OCI-M1 (cell line): ENCODE measurements at regions not wholly inside any gene's neighbourhood (a gene's known extent, or its start where the extent isn't known, plus 50 kb on each side); places are given as distances from the start of the nearest gene placed in this dataset.
"Not testable (repeated sequence)": the region's sequence is repeated elsewhere in the genome, so short reads cannot be mapped to it uniquely, and the experiment has no call there.

Experiments
- DNase-seq: peaks from one replicate; lab custom pipeline; 2025; lab: John Stamatoyannopoulos, UW

DNA sequence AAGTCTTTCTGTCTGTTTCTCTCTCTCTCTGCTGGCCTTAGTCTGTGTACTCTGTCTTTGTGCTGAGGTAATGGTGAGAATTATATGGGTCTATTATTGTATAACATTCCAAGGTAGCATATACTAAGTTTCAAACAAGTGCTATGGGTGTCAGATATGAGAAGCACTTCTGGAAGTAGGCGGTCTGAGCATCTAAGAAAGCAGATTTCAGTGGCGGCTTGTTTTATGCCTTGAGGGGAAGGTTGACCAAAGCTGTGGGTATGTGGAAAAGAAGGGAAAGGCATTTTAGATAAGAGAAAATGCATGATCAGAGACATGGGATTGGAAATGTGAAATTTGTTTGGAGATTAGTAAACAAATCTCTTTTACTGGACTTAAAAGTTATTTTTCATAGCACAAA, 348.5 kb downstream of the RFC3 start:
- DNase-seq: no peak

GRCh38 chr13:34167347-34167746, 349.4 kb downstream of the RFC3 start:
- DNase-seq: no peak

GRCh38 chr13:34172048-34172447, 354.1 kb downstream of the RFC3 start:
- no peak for DNase-seq

DNA sequence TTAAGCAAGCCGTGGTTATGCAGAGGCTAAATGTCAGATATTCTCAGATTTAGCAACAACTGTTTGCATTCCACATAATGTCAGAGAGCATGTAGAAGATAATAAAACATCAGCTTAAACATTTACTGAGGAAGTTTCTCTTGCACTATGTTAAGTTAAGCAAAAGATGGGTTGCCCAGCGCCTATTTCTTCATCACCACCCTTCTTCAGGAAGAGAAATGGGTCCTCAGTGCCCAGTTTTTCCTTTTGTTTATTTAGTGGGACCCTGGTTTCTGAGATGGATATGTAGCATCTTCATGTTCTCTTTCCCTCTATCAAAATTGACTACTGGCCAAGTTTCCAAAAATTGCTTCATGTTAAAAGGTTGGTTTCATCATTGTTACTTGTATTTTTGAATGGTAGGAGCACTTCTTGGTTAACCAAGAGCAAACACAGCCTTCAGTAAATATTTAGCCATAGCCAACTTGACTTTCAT, 356.8 kb downstream of the RFC3 start:
- no peak for DNase-seq

DNA sequence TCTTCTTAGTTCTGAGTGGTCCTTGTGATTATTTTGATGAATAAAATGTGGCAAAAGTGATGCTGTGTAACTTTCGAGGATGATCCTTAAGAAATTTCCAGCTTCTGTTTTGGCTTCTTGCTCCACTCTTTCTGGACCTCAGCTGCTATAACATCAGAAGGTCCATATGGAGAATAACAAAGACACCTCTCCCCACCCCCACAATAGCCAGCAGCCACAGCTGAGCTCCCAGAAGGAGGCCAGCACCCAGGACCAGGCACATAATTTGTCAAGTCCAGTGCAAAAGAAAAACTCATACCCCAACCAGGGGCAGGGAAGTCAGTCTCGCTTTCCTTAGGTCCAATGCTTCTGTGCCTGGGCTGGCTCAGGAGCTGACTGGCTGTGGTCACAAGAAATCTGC, 357.6 kb downstream of the RFC3 start:
- no peak for DNase-seq

DNA sequence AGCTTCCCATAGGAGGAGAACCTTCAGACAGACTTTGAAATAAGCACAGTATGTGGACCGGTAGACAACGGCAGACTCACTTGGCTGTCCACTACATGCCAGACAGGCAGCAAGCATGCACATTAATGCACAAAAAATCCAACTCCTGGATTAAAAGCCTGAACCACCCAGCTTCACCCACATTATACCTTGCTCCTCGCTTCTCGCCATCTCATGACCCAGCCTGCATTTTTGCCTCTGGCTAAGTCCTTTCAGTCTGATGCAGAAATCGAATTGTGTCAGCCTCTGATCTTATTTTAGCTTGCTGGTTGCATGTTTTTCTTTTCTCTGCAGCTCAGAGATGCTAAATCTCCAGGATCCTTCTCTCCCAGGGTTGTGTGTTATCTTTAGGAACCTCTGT, 358.7 kb downstream of the RFC3 start:
- DNase-seq: no peak

DNA sequence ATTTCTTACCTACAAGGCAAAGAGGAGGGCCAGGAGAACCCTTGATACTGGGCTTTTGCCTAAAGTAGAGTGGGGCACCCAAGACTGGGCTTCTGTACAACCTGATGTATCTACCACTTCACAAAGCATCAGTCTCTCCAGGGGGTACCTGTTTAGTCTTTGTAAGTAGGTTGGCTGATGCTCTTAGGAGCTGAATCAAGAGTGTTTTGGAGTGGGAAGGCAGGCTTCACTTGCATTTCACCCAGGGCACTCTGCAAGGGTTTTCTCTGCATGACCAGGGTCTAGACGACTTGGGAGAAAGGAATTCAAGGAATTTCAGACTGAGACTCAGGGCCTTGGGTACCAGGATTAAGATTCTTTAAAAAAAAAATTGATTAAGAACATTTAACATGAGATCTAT, 361.5 kb downstream of the RFC3 start:
- DNase-seq: no peak

DNA sequence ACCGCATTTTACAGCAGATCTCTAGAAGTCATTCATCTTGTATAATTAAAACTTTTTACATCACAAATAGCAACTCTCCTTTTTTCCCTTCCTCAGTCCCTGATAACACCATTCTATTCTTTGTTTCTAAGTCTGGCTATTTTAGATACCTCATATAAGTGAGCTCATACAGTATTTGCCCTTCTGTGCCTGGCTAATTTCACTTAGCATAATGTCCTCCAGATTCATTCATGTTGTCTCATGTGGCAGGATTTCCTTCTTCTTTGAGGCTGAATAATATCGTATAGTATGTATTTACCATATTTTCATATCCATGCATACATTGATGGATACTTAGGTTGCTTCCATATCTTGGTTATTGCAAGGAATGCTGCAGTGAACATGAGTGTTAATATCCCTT, 362.0 kb downstream of the RFC3 start:
- DNase-seq: no peak

DNA sequence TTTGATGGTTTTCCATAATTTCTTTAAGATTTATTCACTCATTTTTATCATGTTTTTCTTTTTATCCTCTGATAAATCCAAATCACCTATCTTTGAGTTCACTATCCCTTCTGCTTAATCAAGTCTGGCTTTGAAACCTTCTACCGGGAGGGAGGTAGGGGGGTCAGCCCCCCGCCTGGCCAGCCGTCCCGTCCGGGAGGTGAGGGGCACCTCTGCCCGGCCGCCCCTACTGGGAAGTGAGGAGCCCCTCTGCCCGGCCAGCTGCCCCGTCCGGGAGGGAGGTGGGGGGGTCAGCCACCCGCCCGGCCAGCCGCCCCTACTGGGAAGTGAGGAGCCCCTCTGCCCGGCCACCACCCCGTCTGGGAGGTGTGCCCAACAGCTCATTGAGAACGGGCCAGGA, 363.3 kb downstream of the RFC3 start:
- DNase-seq: not testable (repeated sequence)

DNA sequence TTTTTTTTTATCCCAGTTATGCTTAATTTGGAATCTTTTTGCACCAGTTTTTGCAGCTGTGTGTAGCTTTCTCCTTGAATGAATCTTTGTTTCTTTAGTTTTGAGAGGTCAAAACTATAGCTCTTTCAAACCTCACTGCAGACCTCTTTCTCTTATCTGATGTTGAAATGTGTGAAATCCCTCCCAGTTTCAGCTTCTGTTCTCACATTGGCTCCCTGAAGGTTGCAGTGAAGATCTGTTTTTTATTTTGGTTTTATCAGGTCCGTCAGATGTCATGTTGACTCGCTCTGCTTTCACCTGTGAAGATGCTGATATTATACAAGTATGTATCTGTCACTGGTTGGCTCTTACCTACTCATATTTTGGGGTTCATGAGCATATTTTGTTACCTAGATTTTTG, 372.0 kb downstream of the RFC3 start:
- no peak for DNase-seq

DNA sequence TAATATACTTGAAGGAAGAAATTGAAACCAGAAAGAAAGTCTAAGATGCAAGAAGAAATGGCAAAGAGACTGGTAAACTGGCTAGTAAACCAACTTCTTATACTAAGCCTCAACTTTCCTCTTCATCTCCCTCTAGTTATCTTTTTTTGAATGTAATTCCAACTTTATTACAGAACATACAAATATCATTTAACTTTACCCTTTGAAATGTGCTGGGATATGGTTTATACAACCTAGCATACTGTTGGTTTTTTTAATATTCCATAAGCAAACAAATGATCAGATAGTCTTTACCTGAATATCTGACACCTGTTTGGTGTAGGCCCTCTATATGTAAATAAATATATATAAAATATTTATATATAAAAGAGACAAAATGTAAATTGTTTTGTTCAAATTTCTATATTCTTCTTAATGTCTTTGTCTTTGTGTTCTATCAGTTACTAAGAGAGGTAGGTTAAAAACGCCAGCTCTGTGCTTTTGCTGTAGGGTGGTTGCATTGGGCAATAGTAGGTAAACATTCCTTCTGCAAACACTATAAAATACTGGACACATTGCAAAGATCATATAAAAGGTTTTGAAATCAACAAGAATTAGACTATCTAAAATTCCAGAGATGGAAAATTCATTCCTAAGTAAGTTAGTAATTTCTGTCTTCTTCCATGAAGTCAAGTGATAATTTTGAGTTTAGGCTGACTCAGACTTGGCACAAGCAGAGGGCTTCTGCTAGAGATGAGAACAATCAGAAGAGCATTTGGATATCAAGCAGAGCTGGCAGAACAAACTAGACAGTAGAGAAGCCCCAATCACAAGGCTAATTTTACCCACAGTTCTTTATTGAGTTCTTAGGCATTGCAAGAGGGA, 383.3 kb downstream of the RFC3 start:
- DNase-seq: no peak

DNA sequence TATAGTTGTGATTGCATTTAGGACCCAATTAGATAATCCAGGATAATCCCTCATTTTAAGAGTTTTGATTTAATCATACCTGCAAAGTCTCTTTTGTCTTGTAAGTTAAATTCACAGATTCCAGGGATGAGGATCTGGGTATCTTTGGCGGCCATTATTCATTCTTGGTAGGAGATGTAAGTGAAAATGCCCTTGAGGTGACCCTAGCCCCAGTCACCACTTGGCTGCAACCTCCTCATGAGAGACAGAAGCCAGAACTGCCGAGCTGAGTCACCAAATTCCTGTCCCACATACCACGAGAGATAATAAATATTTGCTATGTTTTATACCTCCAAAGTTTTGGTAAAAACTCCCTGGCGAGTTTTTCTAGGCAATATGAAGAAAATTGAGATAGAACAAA, 389.4 kb downstream of the RFC3 start:
- DNase-seq: no peak

- DNase-seq: no peak
Measured at GRCh38 chr13:34207872-34208271, 389.9 kb downstream of the RFC3 start.

DNA sequence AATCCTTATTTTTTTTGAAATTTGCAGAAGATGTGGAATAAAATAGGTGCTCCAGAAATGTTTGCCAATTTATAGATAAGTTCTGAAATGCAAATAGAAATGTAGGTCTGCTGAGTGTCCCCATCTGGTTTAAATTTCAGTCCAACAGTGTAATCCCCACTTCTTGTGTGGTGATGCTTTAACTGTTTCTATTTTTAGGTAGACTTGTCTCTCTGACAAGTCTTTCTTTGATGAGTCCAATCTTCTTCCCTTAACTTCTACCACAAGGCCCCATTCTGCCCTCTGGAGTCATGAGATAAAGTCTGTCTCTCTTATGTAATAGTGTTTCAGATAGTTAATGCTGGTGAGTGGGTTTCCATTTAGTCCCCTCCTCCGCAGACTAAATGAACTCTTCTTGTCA, 390.4 kb downstream of the RFC3 start:
- peak; percentile 79 for DNase-seq

GRCh38 chr13:34210341-34210740, 392.4 kb downstream of the RFC3 start:
- no peak for DNase-seq

DNA sequence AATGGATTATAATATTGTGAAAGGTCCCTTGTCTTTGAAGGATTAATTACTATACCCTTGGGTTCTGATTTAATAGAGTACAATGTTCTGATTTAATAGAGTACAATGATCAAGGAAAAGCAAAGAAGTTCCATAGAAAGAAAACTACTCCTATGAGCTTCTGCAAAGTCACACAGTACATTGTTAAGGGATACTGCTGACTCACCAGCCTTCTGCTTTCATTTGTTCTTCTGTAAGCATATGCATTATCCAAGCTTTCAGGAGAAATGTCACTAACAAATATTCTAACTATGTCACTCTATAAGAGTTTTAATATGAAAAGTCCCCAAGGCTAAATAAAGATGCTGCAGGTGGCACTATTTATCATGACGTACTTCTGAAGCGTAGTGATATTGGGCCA, 396.7 kb downstream of the RFC3 start:
- DNase-seq: peak; percentile 2

GRCh38 chr13:34216256-34216655, 398.3 kb downstream of the RFC3 start:
- DNase-seq: no peak

DNA sequence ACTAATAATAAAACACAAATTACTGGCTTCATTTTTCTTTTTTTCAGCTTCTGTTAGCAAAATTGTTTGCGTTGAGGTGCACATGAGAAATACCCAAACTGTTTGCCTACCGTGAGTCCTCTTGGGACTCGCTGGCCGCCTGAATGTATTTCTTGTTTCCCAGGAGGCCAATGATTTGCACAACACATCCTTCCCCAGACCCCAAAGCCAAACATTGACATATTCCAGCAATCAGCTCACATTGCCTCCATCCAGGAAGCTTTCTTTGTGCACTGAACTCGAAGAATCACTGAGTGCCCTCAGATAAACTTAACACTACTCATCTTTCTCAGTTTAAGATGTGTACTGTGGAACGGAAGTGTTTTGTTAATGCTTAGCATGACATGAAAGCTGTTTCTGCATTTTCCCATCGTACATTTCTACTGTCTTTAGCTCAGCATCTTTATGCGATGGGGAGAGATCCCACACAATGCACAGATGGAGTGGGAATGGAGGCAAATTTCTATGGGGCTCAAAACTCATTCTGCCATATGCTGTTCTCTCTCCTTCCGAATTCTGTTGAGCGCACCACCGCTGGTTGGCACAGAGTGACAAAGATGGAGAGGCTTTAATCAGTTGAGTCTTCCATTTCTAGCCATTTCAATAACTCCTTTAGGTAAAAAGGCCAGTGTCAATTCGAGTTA, 399.5 kb downstream of the RFC3 start:
- no peak for DNase-seq

DNA sequence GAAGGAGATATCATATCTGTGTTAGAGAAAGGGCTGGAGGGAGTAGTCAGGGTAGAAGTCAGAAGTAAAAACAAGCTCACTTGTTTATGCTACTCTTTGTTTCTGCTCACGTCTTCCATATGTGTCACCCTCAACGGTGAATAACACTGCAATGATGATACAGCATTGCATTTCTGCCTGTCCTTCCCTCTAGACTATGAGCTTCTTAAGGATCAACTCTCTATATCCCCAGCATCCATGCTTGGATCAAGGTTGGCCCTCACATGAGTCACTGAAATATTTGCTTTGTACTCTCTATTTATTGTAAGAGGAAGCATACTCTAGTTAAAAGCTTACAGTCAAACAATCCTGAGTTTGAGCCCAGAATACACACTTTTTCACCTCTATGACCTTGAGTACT, 406.0 kb downstream of the RFC3 start:
- DNase-seq: no peak

GRCh38 chr13:34224877-34225276, 406.9 kb downstream of the RFC3 start:
- no peak for DNase-seq

DNA sequence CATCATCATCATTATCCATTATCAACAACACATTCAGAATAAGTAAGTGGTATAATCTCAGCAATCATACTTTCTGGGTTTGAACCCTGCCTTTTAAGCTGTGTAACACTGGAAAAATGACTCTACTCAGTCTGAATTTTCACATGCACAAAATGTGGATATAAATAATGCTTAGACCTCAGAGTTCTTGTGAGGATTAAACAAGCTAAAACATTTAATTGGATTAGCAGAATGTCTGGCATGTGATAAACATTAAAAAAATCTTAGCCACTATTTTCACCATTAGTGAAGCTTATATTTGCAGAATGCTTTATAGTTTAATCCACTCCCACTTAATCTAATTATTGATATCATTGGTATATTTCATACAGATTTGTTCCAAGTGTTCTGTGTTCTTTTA, 412.3 kb downstream of the RFC3 start:
- no peak for DNase-seq

DNA sequence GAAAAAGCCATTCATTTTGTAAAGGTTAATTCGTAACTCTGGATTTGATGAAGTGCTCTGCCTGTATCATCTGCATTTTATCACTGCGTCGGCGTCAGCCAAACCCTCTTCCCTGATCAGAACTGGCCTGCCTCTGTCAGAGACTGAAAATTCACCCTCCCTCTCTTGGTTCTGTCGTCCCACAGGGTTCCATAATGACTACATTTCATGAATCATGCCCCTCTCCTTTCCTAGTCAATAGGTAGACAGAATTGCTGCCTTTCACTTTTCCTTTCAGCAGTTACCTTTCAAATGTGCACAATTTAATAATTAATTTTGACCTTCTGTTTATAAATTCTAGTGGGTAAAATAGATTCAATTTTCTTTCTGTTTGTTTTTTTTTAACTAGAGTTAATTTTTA, 423.4 kb downstream of the RFC3 start:
- no peak for DNase-seq

- DNase-seq: no peak
Measured at GRCh38 chr13:34243403-34243802, 425.5 kb downstream of the RFC3 start.

- DNase-seq: no peak
Measured at GRCh38 chr13:34246511-34246910, 428.6 kb downstream of the RFC3 start.
